Activated T-cell treated with anti-CD3 and anti-CD28 coated beads, Interleukin-2, amount 50 U/mL, for 72 hours (primary cell): ENCODE measurements at regions not wholly inside any gene's neighbourhood (a gene's known extent, or its start where the extent isn't known, plus 50 kb on each side); places are given as distances from the start of the nearest gene placed in this dataset.

Experiments
- ATAC-seq, 2 donors: fragments of 150-1000 bp; cut with Tn5 transposase; replicated peaks in 1 of 2; 2 replicates each; pipeline ENCODE4 v1.10.0; 2021; ENCODE audit warnings: moderate library complexity in 2 of 2, mild to moderate bottlenecking in 1 of 2
- DNase-seq, 2 donors: peaks; one replicate each; pipeline ENCODE4 v3.0.0; 2021 to 2022; ENCODE audit warnings: mixed read lengths in 1 of 2
- H3K27ac Mint-ChIP-seq: one replicate; pipeline ENCODE4 v1.8.0; 2022; ENCODE audit warnings: mild to moderate bottlenecking, moderate library complexity, mixed read lengths
- H3K27me3 Mint-ChIP-seq: one replicate; pipeline ENCODE4 v1.8.0; 2022; ENCODE audit warnings: low read depth, mixed read lengths
- H3K36me3 Mint-ChIP-seq, 2 donors: one replicate each; pipeline ENCODE4 v1.8.0; 2022; ENCODE audit warnings: mixed read lengths in 2 of 2, mild to moderate bottlenecking in 1 of 2; ENCODE audit not compliant: insufficient read depth in 2 of 2
- H3K4me1 Mint-ChIP-seq: one replicate; pipeline ENCODE4 v1.8.0; 2022; ENCODE audit warnings: low read depth, mixed read lengths
- H3K4me3 Mint-ChIP-seq, 2 donors: one replicate each; pipeline ENCODE4 v1.8.0; 2022; ENCODE audit warnings: mild to moderate bottlenecking in 2 of 2, mixed read lengths in 2 of 2, moderate library complexity in 2 of 2
- H3K9me3 Mint-ChIP-seq, 2 donors: one replicate each; pipeline ENCODE4 v1.8.0; 2022; ENCODE audit warnings: mixed read lengths in 2 of 2

- Mint-ChIP-seq H3K36me3 (no peaks in the 10 kb centered on the region), H3K9me3 (peaks cover 26 to 29% of the 10 kb centered on the region in 2 donors), H3K4me1 (no peaks in the 10 kb centered on the region), H3K4me3 (no peak overlapping the region), H3K27ac (no peak overlapping the region), H3K27me3 (no peaks in the 10 kb centered on the region)
- ATAC-seq (no peak), DNase-seq (no peak)
Observed at GRCh38 chr9:25427898-25428297, 250.3 kb downstream of the TUSC1 start.

GRCh38 chr9:25427290-25427689 is 251.0 kb downstream of the TUSC1 start:
- no peaks in the 10 kb centered on the region for H3K27me3 Mint-ChIP-seq
- DNase-seq (no peak), ATAC-seq (no peak)
- no peak overlapping the region for H3K4me3 Mint-ChIP-seq
- H3K4me1 Mint-ChIP-seq, result no peaks in the 10 kb centered on the region
- no peak overlapping the region for H3K27ac Mint-ChIP-seq
- no peaks in the 10 kb centered on the region for H3K36me3 Mint-ChIP-seq
- H3K9me3 Mint-ChIP-seq, result peaks cover 26 to 29% of the 10 kb centered on the region in 2 donors

- ATAC-seq (no peak), DNase-seq (no peak)
- no peak overlapping the region for H3K27ac Mint-ChIP-seq
- no peak overlapping the region for H3K4me3 Mint-ChIP-seq
- no peaks in the 10 kb centered on the region for H3K36me3 Mint-ChIP-seq
- peaks cover 12 to 17% of the 10 kb centered on the region in 2 donors for H3K9me3 Mint-ChIP-seq
- H3K27me3 Mint-ChIP-seq, result no peaks in the 10 kb centered on the region
- no peaks in the 10 kb centered on the region for H3K4me1 Mint-ChIP-seq
Observed at GRCh38 chr9:25421560-25421959, 256.7 kb downstream of the TUSC1 start.

- no peaks in the 10 kb centered on the region for H3K27me3 Mint-ChIP-seq
- no peak for ATAC-seq
- H3K4me1 Mint-ChIP-seq, result no peaks in the 10 kb centered on the region
- peaks cover 9 to 12% of the 10 kb centered on the region in 2 donors for H3K9me3 Mint-ChIP-seq
- no peaks in the 10 kb centered on the region for H3K36me3 Mint-ChIP-seq
- H3K4me3 Mint-ChIP-seq, result no peak overlapping the region
- H3K27ac Mint-ChIP-seq, result no peak overlapping the region
- DNase-seq, result no peak
Observed at GRCh38 chr9:25418974-25419373, 259.3 kb downstream of the TUSC1 start.

- ATAC-seq (no peak), DNase-seq (no peak)
- Mint-ChIP-seq H3K27me3 (no peaks in the 10 kb centered on the region), H3K27ac (no peak overlapping the region), H3K9me3 (peaks cover 8 to 17% of the 10 kb centered on the region in 2 donors), H3K36me3 (no peaks in the 10 kb centered on the region), H3K4me3 (no peak overlapping the region), H3K4me1 (no peaks in the 10 kb centered on the region)
Observed at GRCh38 chr9:25415718-25416117, 262.5 kb downstream of the TUSC1 start.

- Mint-ChIP-seq H3K4me3 (no peak overlapping the region), H3K36me3 (no peaks in the 10 kb centered on the region), H3K27ac (no peak overlapping the region), H3K4me1 (no peaks in the 10 kb centered on the region), H3K27me3 (no peaks in the 10 kb centered on the region), H3K9me3 (peaks cover 4 to 13% of the 10 kb centered on the region in 2 donors)
- no peak for ATAC-seq
- no peak for DNase-seq
Observed at GRCh38 chr9:25412646-25413045, 265.6 kb downstream of the TUSC1 start.

- H3K9me3 Mint-ChIP-seq, result peaks cover 2 to 7% of the 10 kb centered on the region in 2 donors
- H3K27ac Mint-ChIP-seq, result no peak overlapping the region
- DNase-seq, result no peak
- no peaks in the 10 kb centered on the region for H3K27me3 Mint-ChIP-seq
- H3K36me3 Mint-ChIP-seq, result no peaks in the 10 kb centered on the region
- no peaks in the 10 kb centered on the region for H3K4me1 Mint-ChIP-seq
- H3K4me3 Mint-ChIP-seq, result no peak overlapping the region
- no peak for ATAC-seq
Observed at GRCh38 chr9:25397746-25398145, 280.5 kb downstream of the TUSC1 start.

- H3K27ac Mint-ChIP-seq, result no peak overlapping the region
- H3K9me3 Mint-ChIP-seq, result peaks cover 3 to 8% of the 10 kb centered on the region in 2 donors
- no peak overlapping the region for H3K4me3 Mint-ChIP-seq
- ATAC-seq (no peak), DNase-seq (no peak)
- H3K36me3 Mint-ChIP-seq, result no peaks in the 10 kb centered on the region
- no peaks in the 10 kb centered on the region for H3K27me3 Mint-ChIP-seq
- no peaks in the 10 kb centered on the region for H3K4me1 Mint-ChIP-seq
Observed at GRCh38 chr9:25396828-25397227, 281.4 kb downstream of the TUSC1 start.

GRCh38 chr9:25381141-25381540 is 297.1 kb downstream of the TUSC1 start:
- Mint-ChIP-seq H3K9me3 (peaks cover 4 to 13% of the 10 kb centered on the region in 2 donors), H3K27ac (no peak overlapping the region), H3K27me3 (no peaks in the 10 kb centered on the region), H3K4me3 (no peak overlapping the region), H3K36me3 (peaks cover 0 to 2% of the 10 kb centered on the region in 2 donors), H3K4me1 (no peaks in the 10 kb centered on the region)
- ATAC-seq (no peak), DNase-seq (no peak)

- ATAC-seq (no peak), DNase-seq (no peak)
- Mint-ChIP-seq H3K4me1 (no peaks in the 10 kb centered on the region), H3K9me3 (peaks cover 4 to 22% of the 10 kb centered on the region in 2 donors), H3K4me3 (no peak overlapping the region), H3K27me3 (no peaks in the 10 kb centered on the region), H3K27ac (no peak overlapping the region), H3K36me3 (no peaks in the 10 kb centered on the region)
Observed at GRCh38 chr9:25377039-25377438, 301.2 kb downstream of the TUSC1 start.

- H3K9me3 Mint-ChIP-seq, result peaks cover 9 to 21% of the 10 kb centered on the region in 2 donors
- no peaks in the 10 kb centered on the region for H3K4me1 Mint-ChIP-seq
- H3K27ac Mint-ChIP-seq, result no peak overlapping the region
- H3K4me3 Mint-ChIP-seq, result no peak overlapping the region
- DNase-seq (no peak), ATAC-seq (no peak)
- H3K27me3 Mint-ChIP-seq, result no peaks in the 10 kb centered on the region
- no peaks in the 10 kb centered on the region for H3K36me3 Mint-ChIP-seq
Observed at GRCh38 chr9:25374281-25374680, 304.0 kb downstream of the TUSC1 start.

- no peak for ATAC-seq
- Mint-ChIP-seq H3K27ac (no peak overlapping the region), H3K36me3 (peaks cover 0 to 3% of the 10 kb centered on the region in 2 donors), H3K27me3 (no peaks in the 10 kb centered on the region), H3K4me3 (no peak overlapping the region), H3K9me3 (peaks cover 6 to 14% of the 10 kb centered on the region in 2 donors), H3K4me1 (no peaks in the 10 kb centered on the region)
- DNase-seq, result no peak
Observed at GRCh38 chr9:25366906-25367305, 311.3 kb downstream of the TUSC1 start.

- no peak overlapping the region for H3K4me3 Mint-ChIP-seq
- H3K27ac Mint-ChIP-seq, result no peak overlapping the region
- H3K36me3 Mint-ChIP-seq, result no peaks in the 10 kb centered on the region
- H3K9me3 Mint-ChIP-seq, result peaks cover 1 to 8% of the 10 kb centered on the region in 2 donors
- DNase-seq (no peak), ATAC-seq (no peak)
- H3K4me1 Mint-ChIP-seq, result no peaks in the 10 kb centered on the region
- H3K27me3 Mint-ChIP-seq, result no peaks in the 10 kb centered on the region
Observed at GRCh38 chr9:25353783-25354182, 324.5 kb downstream of the TUSC1 start.

GRCh38 chr9:25350011-25350410 is 328.2 kb downstream of the TUSC1 start:
- Mint-ChIP-seq H3K27me3 (no peaks in the 10 kb centered on the region), H3K36me3 (no peaks in the 10 kb centered on the region), H3K4me1 (no peaks in the 10 kb centered on the region), H3K27ac (no peak overlapping the region), H3K4me3 (no peak overlapping the region), H3K9me3 (peaks cover 0 to 1% of the 10 kb centered on the region in 2 donors)
- no peak for ATAC-seq
- DNase-seq, result no peak
